Fibroblast of the aortic adventitia (primary cell): ENCODE measurements at regions not wholly inside any gene's neighbourhood (a gene's known extent, or its start where the extent isn't known, plus 50 kb on each side); places are given as distances from the start of the nearest gene placed in this dataset.

Experiments used
- DNase-seq: peaks from one replicate; pipeline ENCODE4 v3.0.0-alpha.2; 2010; ENCODE audit warnings: low read depth
- H3K4me3 ChIP-seq: 2 replicates; pipeline ENCODE4 v1.5.1; 2011; ENCODE audit warnings: low read depth, mild to moderate bottlenecking, control low read depth, low read length, moderate library complexity
- CTCF ChIP-seq: IDR thresholded peaks from 2 replicates; pipeline ENCODE4 v1.5.1; 2011; ENCODE audit warnings: mild to moderate bottlenecking, low read length, control low read depth, inconsistent platforms; ENCODE audit not compliant: insufficient read depth

- TF ChIP-seq CTCF = no peak
- DNase-seq = no peak
These were observed 624.8 kb upstream of the PTCHD4 start for GRCh38 chr6:48735846-48736245.

GRCh38 chr6:48733581-48733980, 622.6 kb upstream of the PTCHD4 start:
- TF ChIP-seq CTCF = no peak
- peak; percentile 37 for DNase-seq
- H3K4me3 ChIP-seq = no peak overlapping the region

More at GRCh38 chr6:48735846-48736245, 624.8 kb upstream of the PTCHD4 start:
- no peak overlapping the region for H3K4me3 ChIP-seq

GRCh38 chr6:48714699-48715098, 603.7 kb upstream of the PTCHD4 start:
- no peak for TF ChIP-seq CTCF
- DNase-seq = no peak
- H3K4me3 ChIP-seq = no peak overlapping the region

GRCh38 chr6:48714250-48714649, 603.3 kb upstream of the PTCHD4 start:
- DNase-seq = no peak
- no peak overlapping the region for H3K4me3 ChIP-seq
- no peak for TF ChIP-seq CTCF

- TF ChIP-seq CTCF = no peak
- DNase-seq = no peak
These were observed 602.6 kb upstream of the PTCHD4 start for GRCh38 chr6:48713612-48714011.

GRCh38 chr6:48706310-48706709, 595.3 kb upstream of the PTCHD4 start:
- no peak for TF ChIP-seq CTCF
- H3K4me3 ChIP-seq = no peak overlapping the region
- no peak for DNase-seq

More at GRCh38 chr6:48713612-48714011, 602.6 kb upstream of the PTCHD4 start:
- no peak overlapping the region for H3K4me3 ChIP-seq

GRCh38 chr6:48701572-48701971, 590.6 kb upstream of the PTCHD4 start:
- TF ChIP-seq CTCF = no peak
- no peak overlapping the region for H3K4me3 ChIP-seq
- DNase-seq = no peak
